Keratinocyte (primary cell): ENCODE measurements at regions not wholly inside any gene's neighbourhood (a gene's known extent, or its start where the extent isn't known, plus 50 kb on each side); places are given as distances from the start of the nearest gene placed in this dataset.

ENCODE experiments used
- DNase-seq: peaks from one replicate; pipeline ENCODE4 v3.0.0-alpha.2; 2011; ENCODE audit warnings: low read depth, missing footprints, low spot score
- FAIRE-seq: peaks from 2 replicates; lab custom pipeline; 2011; peaks lifted over from hg19 to GRCh38; lab: Jason Lieb, UNC
- H2AFZ ChIP-seq: 2 replicates; pipeline ENCODE4 v1.6.0; 2012; ENCODE audit warnings: low read length, control low read depth, inconsistent platforms; ENCODE audit not compliant: control insufficient read depth
- H3K27ac ChIP-seq: 2 replicates; pipeline ENCODE4 v1.5.1; 2011; ENCODE audit warnings: low read length; ENCODE audit not compliant: control insufficient read depth, insufficient read depth
- H3K27me3 ChIP-seq: 3 replicates; pipeline ENCODE4 v1.6.0; 2011; ENCODE audit warnings: low read length; ENCODE audit not compliant: control insufficient read depth, insufficient read depth; ENCODE audit errors: extremely low read depth
- H3K36me3 ChIP-seq, 2 experiments: 2 replicates in 1 of 2; 3 replicates in 1 of 2; pipeline ENCODE4 v1.5.1; 2011; ENCODE audit warnings: low read length in 2 of 2, mild to moderate bottlenecking in 1 of 2; ENCODE audit not compliant: control insufficient read depth in 2 of 2, insufficient read depth in 2 of 2; ENCODE audit errors: extremely low read depth in 1 of 2
- H3K4me1 ChIP-seq: 3 replicates; pipeline ENCODE4 v1.5.1; 2011; ENCODE audit warnings: low read length; ENCODE audit not compliant: control insufficient read depth, insufficient read depth; ENCODE audit errors: extremely low read depth
- H3K4me2 ChIP-seq: 3 replicates; pipeline ENCODE4 v1.6.0; 2011; ENCODE audit warnings: low read depth, low read length; ENCODE audit not compliant: control insufficient read depth, insufficient read depth; ENCODE audit errors: extremely low read depth
- H3K4me3 ChIP-seq, 3 experiments: fragments of 200-600 bp in 1 of 3; sonication (generic) in 1 of 3; 2 replicates in 2 of 3; 3 replicates in 1 of 3; pipeline ENCODE4 v1.5.1; 2011 to 2016; ENCODE audit warnings: low read length in 3 of 3, mild to moderate bottlenecking in 3 of 3, control low read depth in 2 of 3, inconsistent platforms in 1 of 3, low read depth in 1 of 3, mixed read lengths in 1 of 3, mixed run types in 1 of 3, moderate library complexity in 1 of 3; ENCODE audit not compliant: control insufficient read depth in 2 of 3, insufficient read depth in 2 of 3; ENCODE audit errors: extremely low read depth in 1 of 3
- H3K79me2 ChIP-seq: 2 replicates; pipeline ENCODE4 v1.6.0; 2012; ENCODE audit warnings: low read length; ENCODE audit not compliant: control insufficient read depth, insufficient read depth
- H3K9ac ChIP-seq: 3 replicates; pipeline ENCODE4 v1.6.0; 2011; ENCODE audit warnings: low read length; ENCODE audit not compliant: control insufficient read depth, insufficient read depth; ENCODE audit errors: extremely low read depth
- H3K9me1 ChIP-seq: 3 replicates; pipeline ENCODE4 v1.6.0; 2011; ENCODE audit warnings: low read length; ENCODE audit not compliant: control insufficient read depth, insufficient read depth; ENCODE audit errors: extremely low read depth
- H3K9me3 ChIP-seq: 2 replicates; pipeline ENCODE4 v1.5.1; 2012; ENCODE audit warnings: low read depth, low read length; ENCODE audit not compliant: control insufficient read depth
- H4K20me1 ChIP-seq: 3 replicates; pipeline ENCODE4 v1.6.0; 2011; ENCODE audit warnings: low read length; ENCODE audit not compliant: control insufficient read depth, insufficient read depth; ENCODE audit errors: extremely low read depth
- EZH2 ChIP-seq: IDR thresholded peaks from one replicate; pipeline ENCODE4 v1.6.1; 2012; ENCODE audit warnings: inconsistent platforms, mild to moderate bottlenecking, low read length, moderate library complexity
- dilution Hi-C: fragments of 300-500 bp; cut with MboI; formaldehyde crosslinking; loops from one replicate; pipeline ENCODE4 v1.7.0; 2020; ENCODE audit warnings: low sequenced_read_pairs; ENCODE audit not compliant: extremely low pct_ligation_motif_present
- TF ChIP-seq, protein P1 (sequence below), 3 experiments: IDR thresholded peaks in 1 of 3; conservative IDR thresholded peaks in 1 of 3; optimal IDR thresholded peaks in 1 of 3; 2 replicates in 2 of 3; 3 replicates in 1 of 3; pipeline versions ENCODE3 to v1.5.1; 2011; ENCODE audit warnings: low read length in 3 of 3, mild to moderate bottlenecking in 3 of 3, moderate library complexity in 2 of 3, control low read depth in 1 of 3, inconsistent platforms in 1 of 3; ENCODE audit not compliant: insufficient read depth in 2 of 3; ENCODE audit errors: extremely low read depth in 1 of 3

DNA sequence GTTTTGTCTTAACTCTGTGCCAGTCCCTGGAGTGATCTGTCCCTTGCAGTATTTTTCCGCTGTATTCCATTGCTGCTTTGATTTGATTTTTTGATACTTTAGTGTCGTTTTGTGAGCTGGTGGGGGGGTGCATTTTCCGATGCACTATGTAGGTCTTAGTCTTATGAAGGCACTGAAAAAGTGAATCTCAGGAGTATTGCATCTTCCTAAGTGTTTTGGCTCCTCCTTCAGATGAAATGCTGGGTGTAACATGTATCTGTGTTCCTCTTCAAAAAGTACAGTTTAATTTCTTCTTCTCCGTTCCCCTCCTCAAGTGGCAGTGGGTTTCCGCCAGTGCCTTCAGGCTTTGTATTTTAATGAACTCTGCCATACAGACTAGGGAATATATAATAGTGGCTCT is 580.7 kb upstream of the GJE1 start:
- dilution Hi-C loops, result no loop called here
- no peak overlapping the region for H3K27ac ChIP-seq
- TF ChIP-seq EZH2, result no peak
- TF ChIP-seq, protein P1, sequence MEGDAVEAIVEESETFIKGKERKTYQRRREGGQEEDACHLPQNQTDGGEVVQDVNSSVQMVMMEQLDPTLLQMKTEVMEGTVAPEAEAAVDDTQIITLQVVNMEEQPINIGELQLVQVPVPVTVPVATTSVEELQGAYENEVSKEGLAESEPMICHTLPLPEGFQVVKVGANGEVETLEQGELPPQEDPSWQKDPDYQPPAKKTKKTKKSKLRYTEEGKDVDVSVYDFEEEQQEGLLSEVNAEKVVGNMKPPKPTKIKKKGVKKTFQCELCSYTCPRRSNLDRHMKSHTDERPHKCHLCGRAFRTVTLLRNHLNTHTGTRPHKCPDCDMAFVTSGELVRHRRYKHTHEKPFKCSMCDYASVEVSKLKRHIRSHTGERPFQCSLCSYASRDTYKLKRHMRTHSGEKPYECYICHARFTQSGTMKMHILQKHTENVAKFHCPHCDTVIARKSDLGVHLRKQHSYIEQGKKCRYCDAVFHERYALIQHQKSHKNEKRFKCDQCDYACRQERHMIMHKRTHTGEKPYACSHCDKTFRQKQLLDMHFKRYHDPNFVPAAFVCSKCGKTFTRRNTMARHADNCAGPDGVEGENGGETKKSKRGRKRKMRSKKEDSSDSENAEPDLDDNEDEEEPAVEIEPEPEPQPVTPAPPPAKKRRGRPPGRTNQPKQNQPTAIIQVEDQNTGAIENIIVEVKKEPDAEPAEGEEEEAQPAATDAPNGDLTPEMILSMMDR (optimal IDR thresholded peaks at IDR 0.05 in 1 of 3, IDR thresholded peaks at IDR 0.05 in 1 of 3, conservative IDR thresholded peaks at IDR 0.05 in 1 of 3; ENCODE audit: extremely low read depth in 1 of 3, insufficient read depth in 2 of 3, low read length in 3 of 3), result no peak
- no peak overlapping the region for H3K4me2 ChIP-seq
- no peaks in the 10 kb centered on the region for H4K20me1 ChIP-seq
- no peak overlapping the region for H3K9ac ChIP-seq
- FAIRE-seq (no peak), DNase-seq (no peak)
- no peaks in the 10 kb centered on the region for H3K79me2 ChIP-seq
- peaks cover 2% of the 10 kb centered on the region for H3K9me3 ChIP-seq
- H2AFZ ChIP-seq, result no peak overlapping the region
- H3K36me3 ChIP-seq, result no peaks in the 10 kb centered on the region
- no peak overlapping the region for H3K4me3 ChIP-seq
- no peaks in the 10 kb centered on the region for H3K9me1 ChIP-seq
- no peaks in the 10 kb centered on the region for H3K27me3 ChIP-seq
- peaks cover 9% of the 10 kb centered on the region for H3K4me1 ChIP-seq

DNA sequence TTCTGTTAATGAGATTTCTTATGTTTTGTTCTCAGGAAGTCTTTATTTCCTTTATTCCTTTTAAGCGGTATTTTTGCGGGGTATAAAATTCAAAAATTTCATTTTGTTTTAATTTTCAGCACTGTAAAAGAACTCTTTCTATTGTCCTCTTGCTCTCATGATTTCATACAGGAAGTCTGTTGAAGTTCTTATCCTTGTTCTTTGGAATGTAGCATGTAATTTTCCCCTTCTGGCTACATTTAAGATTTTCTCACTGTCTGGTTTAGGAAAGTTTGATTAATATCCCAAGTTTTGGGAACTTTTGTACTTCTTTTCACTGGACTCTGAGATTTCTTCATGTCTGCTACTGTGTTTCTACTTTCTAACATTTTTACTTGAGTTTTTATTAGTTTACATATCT is 581.4 kb upstream of the GJE1 start:
- no peaks in the 10 kb centered on the region for H3K9me1 ChIP-seq
- DNase-seq (no peak), FAIRE-seq (no peak)
- no peaks in the 10 kb centered on the region for H3K79me2 ChIP-seq
- H4K20me1 ChIP-seq, result no peaks in the 10 kb centered on the region
- peaks cover 2% of the 10 kb centered on the region for H3K9me3 ChIP-seq
- H3K36me3 ChIP-seq, result no peaks in the 10 kb centered on the region
- H3K4me1 ChIP-seq, result peaks cover 9% of the 10 kb centered on the region
- no peak overlapping the region for H3K4me3 ChIP-seq
- no peak overlapping the region for H3K4me2 ChIP-seq
- H3K27me3 ChIP-seq, result no peaks in the 10 kb centered on the region
- dilution Hi-C loops, result no loop called here
- no peak overlapping the region for H3K27ac ChIP-seq
- H3K9ac ChIP-seq, result no peak overlapping the region
- H2AFZ ChIP-seq, result no peak overlapping the region
- no peak for TF ChIP-seq EZH2
- TF ChIP-seq, protein P1 (optimal IDR thresholded peaks at IDR 0.05 in 1 of 3, IDR thresholded peaks at IDR 0.05 in 1 of 3, conservative IDR thresholded peaks at IDR 0.05 in 1 of 3; ENCODE audit: extremely low read depth in 1 of 3, insufficient read depth in 2 of 3, low read length in 3 of 3), result no peak
